Middle frontal gyrus (tissue), 1 donor: ENCODE measurements at regions not wholly inside any gene's neighbourhood (a gene's known extent, or its start where the extent isn't known, plus 50 kb on each side); places are given as distances from the start of the nearest gene placed in this dataset.
"Not testable (repeated sequence)": the region's sequence is repeated elsewhere in the genome, so short reads cannot be mapped to it uniquely, and the experiment has no call there.

Source experiments
- DNase-seq: peaks from one replicate; pipeline ENCODE4 v3.0.0-alpha.2; 2015; ENCODE audit warnings: low spot score; ENCODE audit errors: extremely low spot score

DNA sequence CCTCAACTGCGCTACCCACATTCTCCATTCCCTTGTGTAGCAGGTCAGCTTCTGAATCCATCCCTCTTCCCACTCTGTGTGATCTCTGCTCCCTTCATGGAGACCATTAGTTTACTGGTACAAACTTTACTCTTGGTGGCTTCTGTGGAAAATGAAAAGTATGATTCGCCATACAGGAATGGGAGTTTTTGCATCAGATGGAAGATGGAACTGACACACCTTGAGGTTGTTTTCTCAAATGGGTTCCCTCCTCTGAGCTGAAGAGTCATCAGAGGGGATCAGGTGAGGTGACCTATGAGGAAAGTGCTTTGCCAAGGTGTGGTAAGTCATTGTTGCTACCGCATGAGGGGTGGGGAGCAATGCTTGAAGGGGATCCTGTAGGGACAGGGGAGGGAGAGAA is 266.8 kb downstream of the INHBA start:
- no peak for DNase-seq

DNA sequence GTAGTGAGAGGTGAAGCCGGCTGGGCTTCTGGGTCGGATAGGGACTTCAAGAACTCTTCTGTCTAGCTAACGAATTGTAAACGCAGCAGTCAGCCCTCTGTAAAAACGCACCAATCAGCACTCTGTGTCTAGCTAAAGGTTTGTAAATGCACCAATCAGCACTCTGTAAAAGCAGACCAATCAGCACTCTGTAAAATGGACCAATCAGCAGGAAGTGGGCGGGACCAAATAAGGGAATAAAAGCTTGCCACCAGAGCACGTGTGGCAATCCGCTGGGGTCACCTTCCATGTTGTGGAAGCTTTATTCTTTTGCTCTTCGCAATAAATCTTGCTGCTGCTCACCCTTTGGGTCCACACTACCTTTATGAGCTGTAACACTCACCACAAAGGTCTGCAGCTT is 267.9 kb downstream of the INHBA start:
- DNase-seq = not testable (repeated sequence)

DNA sequence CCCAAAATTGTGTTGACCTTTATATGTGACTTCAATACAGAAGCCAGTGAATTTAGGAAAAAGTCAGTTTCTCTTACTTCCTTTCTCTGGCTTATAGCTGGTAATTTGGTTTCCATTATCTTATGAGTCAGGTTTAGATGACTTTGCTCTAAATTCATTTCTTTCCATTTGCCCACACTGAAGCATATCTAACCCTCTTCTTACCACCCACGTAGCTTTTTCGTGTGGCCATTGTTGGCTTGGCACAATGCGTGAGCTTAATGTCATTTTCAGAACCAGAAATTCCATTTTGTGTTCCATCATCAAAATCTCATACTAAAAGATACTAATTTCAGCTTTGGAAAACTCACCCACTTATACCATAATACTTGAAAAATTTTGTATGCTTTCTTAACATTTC is 271.2 kb downstream of the INHBA start:
- DNase-seq = no peak

DNA sequence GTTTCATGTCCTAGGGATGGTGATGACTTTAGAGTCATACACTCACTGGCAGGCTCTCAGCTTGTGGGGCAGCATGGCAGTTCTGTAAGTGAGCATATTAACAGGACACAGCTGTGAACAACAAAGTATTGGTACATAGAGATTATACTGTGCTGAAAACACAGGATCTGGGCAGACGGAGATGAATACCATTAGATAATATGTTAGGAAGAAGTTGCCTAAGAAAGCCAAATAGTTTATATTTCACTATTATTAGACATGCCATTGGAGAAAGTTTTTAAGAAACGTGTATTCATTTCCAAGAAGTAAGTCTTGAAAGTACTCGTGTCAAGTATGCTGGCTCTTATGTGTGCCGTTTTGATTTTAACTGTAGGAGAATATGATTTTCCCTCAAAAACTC is 274.5 kb downstream of the INHBA start:
- no peak for DNase-seq

DNA sequence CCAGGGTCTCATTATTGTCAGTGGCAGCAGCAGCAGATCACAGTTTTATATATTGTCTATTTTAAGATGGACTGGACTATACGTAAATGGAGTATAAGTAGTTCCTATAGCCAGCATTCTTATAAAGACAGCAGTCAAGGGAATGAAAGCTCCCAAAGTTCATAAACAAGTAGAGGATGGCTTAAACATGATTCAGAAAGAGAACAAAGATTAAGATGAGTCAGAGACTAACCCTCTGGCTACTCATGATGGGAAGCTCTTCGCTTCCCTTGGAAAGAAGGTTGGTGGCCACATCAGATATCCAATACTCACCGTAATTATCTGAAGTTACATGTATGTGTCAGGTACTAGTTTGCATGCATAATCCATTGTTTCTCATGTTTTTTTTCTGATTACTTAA is 277.0 kb downstream of the INHBA start:
- no peak for DNase-seq

DNA sequence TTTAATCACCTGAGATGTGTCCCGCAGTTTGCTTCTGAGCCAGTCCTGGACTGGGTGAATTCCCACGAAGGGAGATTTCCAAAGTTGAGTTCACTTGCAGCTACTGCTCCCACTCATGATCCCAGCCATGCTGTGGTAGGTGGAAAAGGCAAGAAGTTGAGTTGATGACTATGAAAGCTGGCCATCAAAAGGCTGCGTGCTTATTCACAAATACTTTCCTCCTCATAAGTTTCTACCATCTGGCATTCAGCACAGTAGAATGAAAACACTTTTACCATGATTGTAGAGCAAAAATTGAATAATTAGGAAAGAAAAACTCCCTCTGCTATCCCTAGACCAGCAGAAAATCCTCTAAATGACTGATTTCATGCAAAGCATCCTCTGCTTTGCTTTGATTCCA is 281.8 kb downstream of the INHBA start:
- no peak for DNase-seq

DNA sequence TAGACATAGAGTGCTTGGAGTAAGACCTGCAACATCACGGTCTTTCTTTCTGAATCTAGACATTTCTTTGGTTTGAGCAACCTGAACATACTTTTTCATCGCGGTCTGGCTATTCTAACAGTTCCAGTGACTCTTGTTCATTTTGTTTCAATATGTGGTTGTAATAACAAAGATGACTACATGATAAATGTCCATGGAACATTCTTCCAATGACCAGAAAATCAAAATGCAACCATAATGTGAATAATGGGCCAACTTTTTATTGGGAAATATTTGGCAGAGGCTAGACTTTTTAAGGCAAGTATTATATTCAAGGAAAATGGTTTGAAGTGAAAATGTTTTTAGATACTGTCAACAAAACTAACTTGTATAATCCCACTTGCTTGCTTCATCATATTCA is 282.5 kb downstream of the INHBA start:
- no peak for DNase-seq

DNA sequence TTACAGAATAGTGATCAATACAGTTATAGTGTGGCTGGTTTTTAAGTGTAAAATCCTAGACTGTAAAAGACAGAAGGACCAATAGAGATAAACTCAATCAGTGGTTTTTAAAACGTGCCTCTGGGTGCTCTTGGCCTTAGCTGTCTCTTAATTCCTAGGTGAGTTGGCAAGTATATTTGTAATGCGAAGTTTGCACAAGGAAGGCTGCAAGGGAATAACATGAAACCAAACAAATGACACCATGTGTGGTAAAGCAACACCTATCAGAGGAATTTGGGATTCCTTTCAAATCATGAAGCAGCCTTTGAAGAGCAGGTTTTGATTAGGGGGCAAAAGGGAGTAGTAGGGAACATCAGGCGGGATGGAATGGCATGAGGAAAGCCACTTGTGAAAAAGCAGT is 284.6 kb downstream of the INHBA start:
- DNase-seq = no peak

DNA sequence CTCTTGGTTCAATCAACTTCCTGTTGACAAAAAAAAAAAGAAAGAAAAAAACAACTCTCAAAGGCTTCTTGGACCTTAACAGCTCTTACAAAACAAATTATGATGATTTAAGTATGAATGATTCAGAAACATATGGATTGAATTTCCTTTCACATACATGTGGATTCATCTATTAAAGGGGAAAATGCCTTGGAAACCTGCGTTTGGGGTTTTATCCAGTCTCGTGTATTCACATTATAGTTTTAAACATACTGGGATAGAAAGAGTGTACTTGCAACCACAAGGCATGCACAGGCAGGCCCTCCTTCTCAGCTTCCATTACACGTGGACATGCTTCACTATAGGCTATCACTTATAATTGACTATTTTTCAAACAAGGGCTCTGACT is 286.7 kb downstream of the INHBA start:
- DNase-seq = no peak

DNA sequence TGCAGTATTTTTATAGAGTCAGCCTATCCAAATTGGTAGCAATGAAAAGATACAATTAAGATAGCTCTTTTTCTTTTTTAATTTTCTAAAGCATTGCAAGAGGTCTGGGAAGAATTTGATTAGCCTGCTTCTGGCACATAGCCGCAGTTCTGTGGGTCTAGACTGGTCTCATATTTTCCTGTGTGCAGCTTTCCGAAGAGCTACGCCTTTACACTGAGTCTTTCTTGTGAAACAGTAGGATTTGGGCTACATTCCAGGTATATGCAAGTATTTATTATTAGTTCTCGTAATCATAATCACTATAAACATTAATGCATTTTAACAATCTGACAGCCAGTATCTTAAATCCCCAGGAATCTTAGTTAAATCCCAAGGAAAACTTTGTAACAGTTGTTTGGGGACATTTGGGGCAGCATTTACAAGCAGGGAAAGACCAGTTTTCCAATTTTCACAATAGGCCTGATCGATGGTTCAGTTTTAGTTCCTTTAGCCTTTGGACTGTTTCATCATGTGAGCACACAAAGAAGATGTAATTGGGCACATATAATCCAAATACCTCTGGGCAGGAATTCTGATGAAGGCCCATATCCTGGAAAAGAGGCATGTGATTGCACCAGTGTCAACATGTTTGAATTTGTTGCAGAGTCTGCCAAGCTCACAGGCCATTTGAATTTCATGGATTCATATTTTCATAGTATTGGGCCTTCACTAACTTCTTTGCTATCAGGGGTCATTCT is 287.3 kb downstream of the INHBA start:
- DNase-seq = no peak

DNA sequence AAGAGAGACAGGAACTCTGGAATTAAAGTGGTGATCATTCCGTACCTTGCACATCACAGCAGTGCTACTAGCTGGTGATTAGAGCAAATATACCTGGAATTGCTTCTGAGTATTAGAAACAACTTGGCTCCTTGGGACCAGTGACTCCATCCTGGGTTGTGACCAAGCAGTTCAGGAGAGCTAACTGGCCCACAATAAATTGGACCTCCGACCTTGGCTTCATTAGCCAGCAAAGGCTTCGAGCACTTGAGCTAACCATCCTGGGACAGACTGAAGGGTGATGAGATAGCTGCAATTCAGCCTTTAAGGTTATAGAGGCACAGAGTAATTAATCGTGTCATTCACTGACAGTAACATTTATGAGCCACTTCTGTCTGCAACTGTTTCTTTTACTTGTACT is 287.8 kb downstream of the INHBA start:
- no peak for DNase-seq

DNA sequence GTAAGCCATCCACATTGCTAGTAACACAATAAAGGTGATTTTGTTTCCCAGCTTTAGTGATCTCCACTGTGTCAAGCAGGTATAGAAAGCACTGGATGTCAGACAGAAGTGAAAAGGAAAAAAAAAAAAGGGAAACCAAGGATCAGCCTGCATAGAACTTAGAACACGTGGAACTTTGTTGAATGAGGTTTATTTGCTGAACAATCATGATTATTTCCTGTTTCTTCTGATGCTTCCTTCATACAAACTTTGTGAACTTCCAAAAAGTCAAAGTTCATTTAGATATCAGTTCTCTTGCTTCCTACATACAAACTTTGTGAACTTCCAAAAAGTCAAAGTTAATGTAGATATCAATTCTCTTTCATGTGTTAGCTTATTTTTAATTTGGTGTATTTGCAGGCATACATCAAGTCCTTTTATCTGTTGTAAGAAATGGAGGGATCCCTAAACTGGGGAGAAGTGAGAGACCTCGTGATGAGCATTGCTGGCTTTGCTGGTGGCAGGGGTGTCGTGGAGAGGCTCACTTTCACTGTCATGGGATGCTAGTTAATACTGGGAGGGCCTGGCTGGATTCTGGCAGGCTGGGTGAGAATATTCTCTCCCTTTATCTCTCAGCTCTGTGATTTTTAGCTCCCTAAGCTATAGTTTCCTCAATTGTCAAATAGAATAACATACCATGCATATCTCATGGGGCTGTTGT is 298.4 kb downstream of the INHBA start:
- DNase-seq = no peak

DNA sequence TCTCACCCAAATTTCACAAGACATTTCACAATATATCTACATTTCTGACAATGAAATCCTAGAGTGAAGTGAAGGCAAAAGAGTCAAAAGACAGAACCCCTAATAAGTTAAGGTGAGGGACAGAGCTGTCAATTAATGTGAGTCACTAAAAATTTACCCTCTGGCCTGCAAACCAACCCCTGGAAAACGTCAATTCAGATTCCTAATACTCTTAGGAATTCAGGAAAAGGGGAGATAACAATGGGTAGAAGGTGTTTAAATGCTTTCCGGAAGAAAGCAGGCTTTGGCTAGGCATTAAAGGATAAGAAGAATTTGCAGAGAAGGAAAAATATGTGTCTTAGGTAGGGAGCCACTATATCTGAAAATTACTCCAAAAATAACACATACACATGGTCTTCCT is 299.6 kb downstream of the INHBA start:
- no peak for DNase-seq

DNA sequence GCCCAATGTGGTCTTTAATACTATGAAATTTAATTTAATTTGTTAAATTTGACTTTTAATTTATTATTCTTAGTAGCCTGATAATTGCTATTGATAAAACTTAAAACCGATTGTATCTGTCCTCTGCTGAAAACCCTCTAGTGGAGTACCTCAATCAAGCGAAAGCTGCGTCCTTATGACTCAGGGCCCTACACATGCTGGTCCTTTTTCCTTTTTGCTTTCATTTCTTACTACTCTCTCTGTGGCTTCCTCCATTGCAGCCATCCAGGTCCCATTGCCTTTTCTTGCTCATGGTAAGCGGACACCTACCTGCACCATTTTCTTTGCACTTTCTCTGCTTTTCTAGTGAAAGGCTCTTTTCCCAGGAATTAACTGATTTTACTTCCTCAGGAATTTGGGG is 301.1 kb downstream of the INHBA start:
- no peak for DNase-seq

DNA sequence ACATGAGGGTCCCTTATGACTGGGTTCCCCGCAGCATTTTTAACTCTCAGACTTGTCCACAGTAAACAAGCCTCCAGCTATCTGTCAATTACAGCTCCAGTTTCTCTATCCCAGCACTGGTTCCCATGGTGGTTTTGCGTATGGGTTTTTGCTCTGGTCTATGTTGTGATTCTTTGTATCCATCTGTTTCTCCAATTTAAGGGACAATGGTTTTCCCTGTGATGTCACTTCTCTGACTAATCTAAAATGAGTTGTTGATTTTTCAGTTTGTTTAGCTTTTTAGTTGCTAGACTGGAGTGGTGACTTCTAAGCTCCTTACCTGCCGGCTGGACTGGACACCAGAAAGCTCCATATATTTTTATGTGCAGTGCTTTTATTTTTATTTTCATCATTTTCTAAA is 303.7 kb downstream of the INHBA start:
- DNase-seq = no peak

DNA sequence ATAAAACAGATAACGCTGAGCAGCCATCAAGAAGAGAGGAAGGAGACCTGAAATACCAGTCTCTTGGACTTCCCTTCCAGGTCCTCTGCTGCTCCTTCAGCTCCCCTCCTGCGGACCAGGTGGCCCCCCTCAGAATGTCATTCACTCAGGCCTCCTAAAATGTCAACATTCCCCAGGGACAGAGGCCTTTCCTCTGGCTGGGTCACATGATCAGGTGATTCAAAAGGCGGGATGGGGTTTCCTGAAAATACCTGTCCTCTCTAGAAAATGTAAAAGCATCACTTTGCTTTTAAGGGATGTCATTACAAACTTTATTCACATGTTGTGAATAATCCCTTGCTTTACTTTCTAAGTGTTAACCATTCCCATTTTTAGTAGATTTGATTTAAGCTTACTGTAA is 311.1 kb downstream of the INHBA start:
- DNase-seq = no peak

DNA sequence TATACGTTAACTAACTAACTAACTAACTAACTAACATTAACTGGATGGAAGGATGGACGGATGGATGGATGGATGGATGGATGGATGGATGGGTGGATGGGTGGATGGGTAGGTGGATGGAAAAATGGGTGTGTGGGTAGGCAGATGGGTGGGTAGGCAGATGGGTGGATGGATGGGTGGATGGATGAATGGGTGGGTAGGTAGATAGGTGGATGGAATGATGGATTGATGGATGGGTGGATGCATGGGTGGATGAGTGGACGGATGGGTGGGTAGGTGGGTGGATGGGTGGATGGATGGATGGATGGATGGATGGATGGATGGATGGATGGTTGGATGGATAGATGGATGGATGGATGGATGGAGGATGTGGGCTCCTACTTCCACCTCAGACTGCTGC is 314.0 kb downstream of the INHBA start:
- not testable (repeated sequence) for DNase-seq

DNA sequence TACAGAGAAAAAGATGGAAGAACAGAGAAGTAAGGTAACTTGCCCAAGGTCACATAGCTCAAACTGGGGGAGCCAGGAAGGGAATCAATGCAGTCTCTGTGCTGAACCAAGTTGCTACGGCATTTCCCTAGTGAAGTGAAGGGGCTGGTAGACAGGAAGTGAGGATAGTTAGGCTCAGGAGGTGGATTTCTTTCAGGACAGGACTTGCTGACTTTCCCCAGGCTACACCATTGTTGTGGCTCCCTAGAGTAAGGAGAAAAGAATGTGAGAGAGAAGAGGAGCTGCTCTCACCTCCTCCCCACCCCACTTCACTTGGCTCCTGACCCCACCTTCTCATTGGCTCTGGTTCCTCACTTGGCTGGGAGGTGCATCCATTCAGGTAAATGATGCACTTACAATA is 316.9 kb downstream of the INHBA start:
- DNase-seq = no peak

DNA sequence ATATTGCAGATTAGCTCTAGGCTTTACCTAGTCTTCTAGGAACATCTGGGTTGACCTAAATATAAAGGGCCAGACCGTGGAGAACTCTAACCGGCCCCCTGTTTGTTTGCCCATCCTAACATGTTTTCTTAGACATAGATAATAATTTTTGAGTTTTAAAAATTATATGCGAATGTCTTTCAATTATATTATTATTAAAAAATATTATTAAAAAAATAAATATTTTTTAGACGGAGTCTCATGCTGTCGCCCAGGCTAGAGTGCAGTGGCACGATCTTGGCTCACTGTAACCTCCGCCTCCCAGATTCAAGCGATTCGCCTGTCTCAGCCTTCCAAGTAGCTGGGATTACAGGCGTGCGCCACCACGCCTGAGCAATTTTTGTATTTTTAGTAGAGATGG is 318.5 kb downstream of the INHBA start:
- DNase-seq = no peak

DNA sequence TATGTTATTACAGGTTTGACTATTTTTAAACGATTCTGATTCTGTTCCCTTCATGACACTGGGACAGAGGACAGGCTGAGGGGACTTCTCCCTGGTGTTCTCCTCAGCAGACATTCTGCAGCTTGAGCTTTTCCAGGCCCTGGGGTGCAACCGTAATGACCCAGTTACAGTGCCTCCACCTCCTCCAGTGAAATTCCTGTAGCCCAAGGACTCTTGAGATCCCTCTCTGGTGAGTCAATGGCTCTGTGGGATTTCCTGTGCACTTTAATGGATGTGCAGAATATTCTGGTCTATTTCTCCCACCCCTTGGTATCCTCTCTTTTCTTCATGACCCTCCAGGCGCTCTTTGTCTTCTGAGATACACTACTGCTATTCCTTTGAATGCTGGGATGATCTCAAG is 319.3 kb downstream of the INHBA start:
- DNase-seq = no peak

DNA sequence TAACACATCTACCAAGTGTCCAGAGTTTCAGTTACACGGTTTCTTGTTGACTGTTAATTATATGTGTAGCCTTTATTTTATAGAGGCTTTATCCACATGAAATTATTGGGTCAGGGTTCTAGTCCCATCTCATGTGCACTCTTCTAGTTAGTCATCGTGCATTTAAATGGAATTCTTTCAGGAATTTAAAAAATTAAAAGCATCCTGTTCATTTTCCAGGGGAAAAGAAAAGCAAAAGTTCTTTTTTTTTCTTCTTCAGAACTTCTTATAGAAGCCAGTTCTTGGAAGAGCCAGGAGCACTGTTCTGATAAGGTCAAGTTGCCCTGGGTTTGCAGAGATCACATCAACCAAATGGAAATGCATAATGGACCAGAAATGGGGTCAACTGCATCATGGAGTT is 324.7 kb downstream of the INHBA start:
- DNase-seq = no peak

DNA sequence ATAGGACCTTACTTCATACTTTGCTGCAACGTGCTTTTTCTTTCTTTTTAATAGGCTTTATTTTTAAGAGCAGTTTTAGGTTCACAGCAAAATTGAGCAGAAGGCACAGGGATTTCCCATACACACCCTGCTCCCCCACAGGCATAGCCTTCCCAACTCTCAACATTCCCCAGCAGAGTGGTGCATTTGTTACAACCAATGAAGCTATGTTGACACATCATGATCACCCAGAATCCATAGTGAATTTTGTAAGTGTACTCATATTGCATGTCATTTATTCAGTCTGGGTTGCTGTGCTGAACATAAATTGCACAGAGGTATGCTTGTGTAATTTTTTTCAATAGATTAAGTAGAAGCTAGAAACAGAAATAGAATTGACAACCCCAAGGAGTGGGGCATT is 327.3 kb downstream of the INHBA start:
- no peak for DNase-seq

DNA sequence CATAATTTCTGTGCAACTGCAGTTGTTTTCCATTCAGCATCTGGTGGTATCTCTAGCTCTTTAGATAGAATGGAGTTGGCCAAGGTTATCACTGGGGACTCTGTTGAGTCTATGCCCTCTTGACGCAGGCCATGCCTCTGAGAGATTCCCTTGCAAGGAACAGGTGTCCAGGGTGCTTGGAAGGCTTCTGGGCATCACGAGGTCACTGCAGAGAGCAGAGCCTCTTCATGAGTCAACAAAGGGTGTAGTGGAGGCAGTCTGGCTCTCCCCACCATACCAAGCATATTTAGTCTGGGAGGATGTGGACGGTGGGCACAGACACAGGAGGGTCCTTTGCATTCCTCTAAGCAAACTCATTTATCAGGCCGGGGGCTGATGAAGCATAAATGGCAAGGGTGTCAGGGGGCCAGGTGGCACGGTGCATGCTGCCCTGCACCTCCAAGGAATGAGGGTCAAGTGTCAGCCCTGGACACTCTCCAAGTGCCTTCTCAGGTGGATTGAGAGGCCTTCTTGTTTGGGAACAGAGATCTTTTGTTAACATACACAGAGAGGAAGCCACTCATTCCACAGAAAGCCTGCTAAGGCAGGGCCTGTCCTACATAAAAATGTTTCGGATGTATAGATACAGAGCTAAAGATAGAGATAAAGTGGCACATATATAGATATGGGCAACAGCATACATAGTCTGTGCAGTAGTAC is 328.6 kb downstream of the INHBA start:
- DNase-seq = no peak
